Peyer's patch (tissue), 4 donors: ENCODE measurements at regions not wholly inside any gene's neighbourhood (a gene's known extent, or its start where the extent isn't known, plus 50 kb on each side); places are given as distances from the start of the nearest gene placed in this dataset.

Experiments
- POLR2A ChIP-seq, 2 donors: fragments of 450-650 bp; IDR thresholded peaks; one replicate each; pipeline ENCODE4 v1.5.1; 2017; ENCODE audit warnings: antibody characterized with exemption in 2 of 2, mild to moderate bottlenecking in 2 of 2, moderate library complexity in 2 of 2
- TF ChIP-seq, protein P1 (sequence below), 6 experiments: fragments of 450-650 bp in 4 of 6; fragments of 200-600 bp in 2 of 6; sonication (generic) in 1 of 6; IDR thresholded peaks; one replicate each; pipeline ENCODE4 v1.5.1; 2017 to 2019; ENCODE audit warnings: antibody characterized with exemption in 6 of 6, mild to moderate bottlenecking in 3 of 6, moderate library complexity in 1 of 6

DNA sequence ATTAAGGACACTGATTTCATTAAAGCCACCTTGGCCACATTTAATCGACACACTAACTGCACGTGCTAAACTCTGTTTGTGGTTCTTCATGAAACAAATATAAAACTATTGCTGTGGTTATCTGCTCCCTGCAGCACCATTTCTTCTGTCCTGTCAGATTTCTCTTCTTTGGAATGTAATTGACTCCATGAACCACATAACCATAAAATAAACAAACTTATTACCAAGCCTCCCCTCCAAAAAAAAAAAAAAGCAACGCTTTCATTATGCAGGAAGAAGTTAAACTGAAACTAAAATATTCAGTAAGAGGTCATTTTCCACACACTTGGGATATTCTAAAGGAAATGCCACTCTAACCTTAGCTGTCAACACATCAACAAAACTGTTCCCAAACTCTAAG is 319.1 kb upstream of the NT5E start:
- TF ChIP-seq, protein P1, sequence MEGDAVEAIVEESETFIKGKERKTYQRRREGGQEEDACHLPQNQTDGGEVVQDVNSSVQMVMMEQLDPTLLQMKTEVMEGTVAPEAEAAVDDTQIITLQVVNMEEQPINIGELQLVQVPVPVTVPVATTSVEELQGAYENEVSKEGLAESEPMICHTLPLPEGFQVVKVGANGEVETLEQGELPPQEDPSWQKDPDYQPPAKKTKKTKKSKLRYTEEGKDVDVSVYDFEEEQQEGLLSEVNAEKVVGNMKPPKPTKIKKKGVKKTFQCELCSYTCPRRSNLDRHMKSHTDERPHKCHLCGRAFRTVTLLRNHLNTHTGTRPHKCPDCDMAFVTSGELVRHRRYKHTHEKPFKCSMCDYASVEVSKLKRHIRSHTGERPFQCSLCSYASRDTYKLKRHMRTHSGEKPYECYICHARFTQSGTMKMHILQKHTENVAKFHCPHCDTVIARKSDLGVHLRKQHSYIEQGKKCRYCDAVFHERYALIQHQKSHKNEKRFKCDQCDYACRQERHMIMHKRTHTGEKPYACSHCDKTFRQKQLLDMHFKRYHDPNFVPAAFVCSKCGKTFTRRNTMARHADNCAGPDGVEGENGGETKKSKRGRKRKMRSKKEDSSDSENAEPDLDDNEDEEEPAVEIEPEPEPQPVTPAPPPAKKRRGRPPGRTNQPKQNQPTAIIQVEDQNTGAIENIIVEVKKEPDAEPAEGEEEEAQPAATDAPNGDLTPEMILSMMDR (IDR thresholded peaks at IDR 0.05): no peak
- TF ChIP-seq POLR2A (IDR thresholded peaks at IDR 0.05): no peak
